Activated CD8-positive, alpha-beta memory T cell treated with anti-CD3 and anti-CD28 coated beads, Interleukin-2, amount 50 U/mL, for 48 hours (primary cell): ENCODE measurements at regions not wholly inside any gene's neighbourhood (a gene's known extent, or its start where the extent isn't known, plus 50 kb on each side); places are given as distances from the start of the nearest gene placed in this dataset.

Experiments
- DNase-seq: peaks from one replicate; pipeline ENCODE4 v3.0.0-alpha.2; 2020

DNA sequence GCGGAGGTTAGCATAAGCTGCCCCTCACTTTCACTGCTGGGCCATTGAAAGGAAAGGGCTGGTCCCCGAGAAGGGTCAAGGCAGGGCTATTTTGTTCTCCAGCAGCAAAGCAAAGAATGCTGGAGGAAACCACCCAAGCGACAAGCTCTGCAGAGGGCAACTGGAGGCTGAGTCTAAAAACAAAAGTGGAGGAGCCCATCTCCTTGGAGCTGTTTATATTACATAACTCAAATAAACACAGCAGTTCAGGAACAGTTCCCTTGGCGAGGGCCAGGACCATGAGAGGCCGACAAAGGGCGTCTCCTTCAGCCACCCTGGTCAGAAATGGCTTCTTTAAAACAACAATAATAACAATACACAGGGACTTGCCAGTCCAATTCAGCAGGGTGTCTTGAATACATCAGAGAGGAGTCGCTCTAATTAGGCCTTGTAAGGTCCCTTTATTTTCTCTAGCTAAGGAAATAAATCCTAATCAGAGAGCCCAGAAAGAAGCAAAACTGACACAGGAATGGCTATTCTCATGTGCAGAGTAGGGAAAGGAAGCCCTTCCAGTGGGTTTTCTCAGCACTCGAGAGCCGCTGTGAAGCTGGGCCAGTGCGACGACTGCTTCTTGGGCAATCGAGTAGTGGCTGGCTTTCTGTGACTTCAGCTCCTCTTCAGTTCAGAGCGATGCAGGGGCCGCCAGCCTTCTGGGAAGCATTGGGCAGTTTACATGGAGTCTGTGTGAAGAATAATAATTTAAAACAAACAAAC is 57.0 kb upstream of the TARBP1 start:
- no peak for DNase-seq

DNA sequence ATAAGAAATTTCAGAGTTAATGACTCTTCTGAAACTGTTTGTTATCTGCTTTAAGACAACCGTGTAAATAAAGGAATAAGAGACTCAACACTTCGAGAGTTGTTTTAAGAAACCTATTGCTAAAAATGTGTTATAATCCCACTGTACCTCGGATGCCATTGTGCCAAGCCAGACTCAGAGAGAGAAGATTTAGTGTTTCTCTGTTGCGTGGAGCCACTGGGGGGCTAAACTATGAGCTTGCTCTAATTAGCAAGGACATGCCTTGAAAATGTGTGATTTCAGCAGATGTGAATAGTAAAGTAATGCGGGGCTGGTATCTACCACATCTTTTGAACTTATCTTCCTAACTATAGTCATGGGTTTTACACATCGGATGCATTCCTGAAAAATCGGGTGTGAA is 56.2 kb upstream of the TARBP1 start:
- no peak for DNase-seq

DNA sequence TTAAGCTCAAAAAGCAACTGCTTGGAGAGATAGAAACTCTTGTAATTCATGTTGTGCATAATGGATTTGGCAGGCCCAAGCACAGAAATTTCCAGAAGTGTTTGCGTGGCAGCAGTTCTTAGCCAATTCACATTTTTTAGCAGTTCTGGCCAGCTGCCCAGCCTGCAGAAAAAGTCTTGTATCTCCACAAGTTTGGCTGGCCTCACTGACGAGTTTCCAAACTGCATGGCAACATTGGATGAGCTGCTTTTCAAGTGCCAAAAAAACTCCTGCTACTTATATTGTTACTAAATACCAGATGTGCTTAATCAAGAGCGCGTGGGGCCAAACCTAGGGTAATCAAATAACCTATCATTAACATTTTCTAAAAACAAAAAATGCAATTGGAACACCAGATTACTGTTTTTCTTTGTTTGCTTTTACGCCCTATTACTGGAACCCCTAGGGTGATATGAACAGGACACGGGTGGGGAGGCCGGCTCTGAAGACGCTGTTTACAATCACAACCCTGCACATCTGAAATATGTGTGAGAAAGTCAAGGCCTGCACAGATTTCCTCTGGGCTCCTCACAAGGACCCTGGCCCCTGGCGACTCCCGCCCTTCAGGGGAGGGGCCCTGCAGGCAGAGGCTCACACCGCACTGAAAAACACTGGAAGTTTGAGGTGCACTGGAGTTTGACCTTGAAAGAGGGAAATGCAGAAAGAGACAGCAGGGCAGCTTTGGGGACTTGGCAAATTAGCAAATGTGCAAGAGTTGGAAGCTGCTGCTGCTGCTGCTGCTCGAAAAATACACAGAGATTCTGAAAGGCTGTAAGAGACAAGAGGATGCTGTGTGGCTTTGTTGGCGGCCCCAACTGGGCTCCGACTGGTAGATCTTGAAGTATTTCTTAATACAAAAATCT is 55.2 kb upstream of the TARBP1 start:
- no peak for DNase-seq

DNA sequence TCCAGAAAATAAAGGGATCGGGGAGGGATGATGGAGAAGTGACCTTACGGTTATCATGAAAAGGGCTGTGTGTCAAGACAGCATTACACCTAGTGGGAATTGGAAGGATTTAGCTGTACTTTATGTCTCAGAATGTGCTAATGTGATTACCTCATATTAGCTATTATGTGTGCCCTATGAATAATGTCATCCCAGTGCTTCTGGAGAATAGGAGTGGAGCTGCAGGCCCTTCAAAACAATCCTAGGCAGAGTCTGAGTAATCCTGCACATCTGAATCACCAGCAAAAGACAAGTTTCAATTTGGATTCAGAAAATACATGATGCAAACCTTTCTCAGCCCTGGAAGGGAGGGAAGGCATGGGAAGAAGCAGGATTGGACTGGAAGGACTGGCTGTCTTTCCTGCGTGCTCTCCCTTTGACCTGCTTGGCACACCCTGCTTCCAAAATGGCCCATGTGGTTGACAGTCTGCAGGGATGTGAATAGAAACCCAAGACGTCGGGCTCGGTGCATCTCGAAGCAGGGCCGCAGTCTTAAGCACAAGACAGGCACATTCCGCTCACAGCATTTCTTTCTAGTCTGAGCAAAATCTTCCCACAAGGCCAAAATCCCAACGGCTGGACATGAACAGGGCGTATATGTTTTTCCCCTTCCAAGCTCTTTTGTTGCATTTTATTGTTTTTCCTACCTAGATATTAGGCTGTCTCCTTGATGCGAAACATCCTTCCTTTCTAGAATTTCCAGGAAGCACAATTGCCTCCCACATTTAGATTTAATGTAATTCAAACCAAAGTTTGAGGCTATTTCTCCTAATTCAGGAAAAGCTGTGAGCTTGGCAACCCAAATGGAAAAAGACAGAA is 54.3 kb upstream of the TARBP1 start:
- DNase-seq = no peak

DNA sequence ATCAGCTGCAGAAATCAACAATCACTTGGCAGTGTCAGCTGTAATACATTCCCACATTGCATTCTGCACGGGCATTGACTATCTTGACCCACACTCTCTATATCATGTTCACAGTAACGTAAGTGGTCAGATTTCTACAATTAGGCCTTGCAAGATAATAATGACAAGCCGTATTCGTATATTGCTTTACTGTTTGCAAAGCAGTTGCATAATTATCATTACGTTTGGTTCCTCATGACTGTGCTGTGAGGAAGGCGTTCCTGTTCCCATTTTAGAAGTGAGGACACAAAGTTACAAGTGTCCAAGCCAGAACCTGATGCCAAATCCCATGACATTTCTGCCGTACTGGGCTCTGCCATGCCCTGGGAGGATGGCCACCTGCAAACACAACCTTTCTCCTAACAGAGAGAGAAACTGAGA is 53.5 kb upstream of the TARBP1 start:
- DNase-seq = no peak

DNA sequence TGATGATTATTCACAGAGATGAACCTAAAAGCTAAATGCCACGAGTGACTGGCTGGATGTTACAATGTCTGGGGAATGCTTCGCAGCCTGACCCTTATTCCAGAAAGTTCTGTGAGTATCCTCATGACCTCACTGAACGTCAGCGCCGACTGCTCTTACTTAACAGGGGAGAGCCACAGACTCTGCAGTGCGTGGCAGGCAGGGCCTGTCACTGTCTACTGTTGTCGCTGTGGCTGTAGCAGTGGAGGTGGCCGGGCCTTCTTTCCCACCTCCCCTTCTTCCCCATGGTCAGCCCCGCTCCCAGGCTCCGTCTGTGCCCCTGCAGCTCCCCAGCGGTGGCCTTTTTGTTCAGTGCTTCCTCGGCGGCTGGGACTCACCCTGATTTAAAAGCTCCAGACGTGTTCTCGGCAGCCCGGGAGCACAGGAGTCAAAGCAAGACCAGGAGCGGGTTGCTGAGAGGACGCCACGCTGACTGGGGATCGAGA is 52.2 kb upstream of the TARBP1 start:
- no peak for DNase-seq

DNA sequence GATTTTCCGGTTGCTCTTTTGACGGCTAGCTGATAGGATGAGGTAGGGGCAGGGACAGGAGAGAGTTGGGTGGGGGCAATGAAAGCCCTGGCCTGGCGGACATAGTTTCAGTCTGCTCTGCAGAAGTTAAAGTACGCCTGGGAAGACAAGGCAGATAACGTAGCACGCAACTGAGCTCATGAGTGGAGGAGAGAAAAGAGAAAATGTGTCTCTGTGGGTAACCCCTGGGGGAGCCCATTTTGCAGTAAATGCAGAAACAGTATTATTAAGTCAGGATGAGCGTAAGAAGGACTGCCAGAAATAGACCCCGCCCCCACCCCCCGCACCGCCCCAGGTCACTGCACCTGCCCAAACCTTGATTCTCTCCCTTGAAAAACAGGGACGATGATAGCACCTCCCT is 51.7 kb upstream of the TARBP1 start:
- no peak for DNase-seq

DNA sequence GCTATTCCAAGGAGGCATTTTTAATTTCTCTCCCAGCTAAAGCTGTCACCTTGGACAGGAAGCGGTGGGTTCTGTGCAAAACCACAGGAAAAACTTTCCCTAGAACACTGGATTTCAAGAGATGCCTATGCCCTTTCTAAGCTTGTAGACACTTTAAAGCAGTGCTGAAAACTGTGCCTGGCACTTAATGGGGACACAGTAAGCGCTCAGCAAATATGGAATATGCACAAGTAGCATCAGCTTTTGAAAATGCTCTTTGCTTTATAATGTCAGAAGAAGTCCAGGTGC is 50.9 kb upstream of the TARBP1 start:
- no peak for DNase-seq

DNA sequence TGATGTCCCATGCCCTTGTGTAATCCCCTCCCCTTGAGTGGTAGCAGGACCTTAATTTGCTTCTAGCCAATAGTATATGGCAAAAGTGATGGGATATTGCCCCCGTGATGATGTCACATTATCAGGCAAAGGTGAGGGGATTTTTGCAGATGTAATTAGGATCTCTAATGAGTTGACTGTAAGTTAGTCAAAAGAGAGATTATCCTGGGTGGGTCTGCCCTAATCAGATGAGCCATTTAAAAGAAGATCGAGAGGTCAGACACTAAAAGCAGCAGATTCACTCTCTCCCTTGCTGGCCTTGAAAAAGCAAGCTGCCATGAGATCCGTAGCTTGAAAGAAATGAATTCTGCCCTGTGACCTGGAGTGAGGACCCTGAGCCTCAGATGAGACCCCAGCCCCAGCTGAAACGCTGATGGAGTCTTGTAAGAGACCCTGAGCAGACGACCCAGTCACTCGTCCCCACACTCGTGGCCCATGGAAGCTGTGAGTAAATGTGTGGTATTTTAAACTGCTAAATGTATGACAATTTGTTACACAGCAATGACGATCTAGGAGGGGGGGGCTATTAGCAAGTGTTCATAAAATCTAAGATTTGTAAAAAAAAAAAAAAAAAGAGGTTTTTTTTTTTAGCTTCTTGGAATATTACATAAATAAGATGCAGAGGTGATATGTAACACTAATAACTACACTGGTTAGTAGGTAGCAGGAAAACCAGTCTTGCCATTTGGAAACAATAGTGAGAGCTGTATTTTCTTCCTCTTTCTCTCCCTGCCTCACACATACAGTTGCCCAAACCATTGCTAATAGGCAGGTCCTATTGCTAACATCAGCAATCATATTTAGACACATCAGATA is 50.3 kb upstream of the TARBP1 start:
- DNase-seq = no peak
